ENCODE measurements at regions not wholly inside any gene's neighbourhood (a gene's known extent, or its start where the extent isn't known, plus 50 kb on each side); places are given as distances from the start of the nearest gene placed in this dataset.
A peak's percentile ranks its signal among the peaks of the same experiment; 100 is the strongest.

DNA sequence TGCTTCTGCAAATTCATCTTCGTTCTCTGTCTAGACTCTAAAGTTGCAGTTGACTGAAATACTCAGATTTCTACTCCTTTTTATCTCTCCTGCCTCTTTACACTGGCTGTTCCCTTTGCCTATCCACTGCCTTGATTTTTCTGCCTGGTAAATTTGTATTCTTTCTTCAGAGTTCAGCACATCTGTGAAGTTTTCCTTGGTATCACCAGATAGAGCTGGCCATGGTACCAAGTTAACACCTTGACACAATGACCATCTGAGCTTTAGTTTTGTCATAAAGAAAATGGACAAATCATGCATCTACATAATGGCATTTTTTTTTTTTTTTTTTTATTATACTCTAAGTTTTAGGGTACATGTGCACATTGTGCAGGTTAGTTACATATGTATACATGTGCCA lies 143.0 kb downstream of the PPP1R3A start:
- H3K9me3 ChIP-seq (ENCODE audit: low read length) = no peaks in the 10 kb centered on the region
- no peak overlapping the region for H3K4me3 ChIP-seq (ENCODE audit: low read length)
- H3K9me2 ChIP-seq (ENCODE audit: insufficient read depth, low read length) = no peaks in the 10 kb centered on the region
- TF ChIP-seq, protein P1, sequence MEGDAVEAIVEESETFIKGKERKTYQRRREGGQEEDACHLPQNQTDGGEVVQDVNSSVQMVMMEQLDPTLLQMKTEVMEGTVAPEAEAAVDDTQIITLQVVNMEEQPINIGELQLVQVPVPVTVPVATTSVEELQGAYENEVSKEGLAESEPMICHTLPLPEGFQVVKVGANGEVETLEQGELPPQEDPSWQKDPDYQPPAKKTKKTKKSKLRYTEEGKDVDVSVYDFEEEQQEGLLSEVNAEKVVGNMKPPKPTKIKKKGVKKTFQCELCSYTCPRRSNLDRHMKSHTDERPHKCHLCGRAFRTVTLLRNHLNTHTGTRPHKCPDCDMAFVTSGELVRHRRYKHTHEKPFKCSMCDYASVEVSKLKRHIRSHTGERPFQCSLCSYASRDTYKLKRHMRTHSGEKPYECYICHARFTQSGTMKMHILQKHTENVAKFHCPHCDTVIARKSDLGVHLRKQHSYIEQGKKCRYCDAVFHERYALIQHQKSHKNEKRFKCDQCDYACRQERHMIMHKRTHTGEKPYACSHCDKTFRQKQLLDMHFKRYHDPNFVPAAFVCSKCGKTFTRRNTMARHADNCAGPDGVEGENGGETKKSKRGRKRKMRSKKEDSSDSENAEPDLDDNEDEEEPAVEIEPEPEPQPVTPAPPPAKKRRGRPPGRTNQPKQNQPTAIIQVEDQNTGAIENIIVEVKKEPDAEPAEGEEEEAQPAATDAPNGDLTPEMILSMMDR (IDR thresholded peaks at IDR 0.05; ENCODE audit: poor library complexity, severe bottlenecking) = no peak
- TF ChIP-seq EP300 (conservative IDR thresholded peaks at IDR 0.05; ENCODE audit: poor library complexity, severe bottlenecking) = no peak
- TF ChIP-seq TAF1 (IDR thresholded peaks at IDR 0.05; ENCODE audit: low read depth) = no peak
- peak overlapping the region; percentile 25 for H3K9ac ChIP-seq (ENCODE audit: low read length)
- peak overlapping the region; percentile 83 for H3K27ac ChIP-seq (ENCODE audit: low read length)
- H3K27me3 ChIP-seq (ENCODE audit: insufficient read depth, low read depth, low read length) = no peaks in the 10 kb centered on the region
- no peaks in the 10 kb centered on the region for H3K79me2 ChIP-seq (replicated peaks; ENCODE audit: insufficient read depth, low read length)
- no peak overlapping the region for H2AFZ ChIP-seq (ENCODE audit: low read depth, low read length)
- H4K20me1 ChIP-seq (ENCODE audit: insufficient read depth) = no peaks in the 10 kb centered on the region
- H3F3A ChIP-seq (ENCODE audit: insufficient read depth, low read length, poor library complexity, severe bottlenecking) = no peaks in the 10 kb centered on the region
- H3K4me2 ChIP-seq (ENCODE audit: low read length) = no peak overlapping the region
- no peaks in the 10 kb centered on the region for H3K36me3 ChIP-seq (ENCODE audit: insufficient read depth, low read length)

DNA sequence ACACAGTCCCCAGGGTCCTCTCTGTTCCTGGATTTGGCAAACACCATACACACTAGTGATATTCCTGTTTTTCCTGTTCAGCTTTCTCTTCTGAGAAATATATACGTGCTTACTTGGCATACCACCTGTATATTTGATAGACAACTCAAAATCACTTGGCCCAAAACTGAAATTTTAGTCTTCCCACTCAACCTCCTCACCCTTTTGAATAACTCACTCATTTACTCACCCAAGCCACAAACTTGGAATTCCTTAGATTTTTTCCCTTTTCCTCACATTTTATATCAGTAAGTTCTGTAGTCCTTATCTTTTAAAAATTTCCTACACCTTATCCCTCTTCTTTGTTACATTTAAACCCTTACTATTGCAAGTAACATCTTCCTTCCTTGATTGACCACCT lies 143.4 kb downstream of the PPP1R3A start:
- no peaks in the 10 kb centered on the region for H3K36me3 ChIP-seq (ENCODE audit: insufficient read depth, low read length)
- H3K9me2 ChIP-seq (ENCODE audit: insufficient read depth, low read length) = no peaks in the 10 kb centered on the region
- no peaks in the 10 kb centered on the region for H3K79me2 ChIP-seq (replicated peaks; ENCODE audit: insufficient read depth, low read length)
- no peaks in the 10 kb centered on the region for H4K20me1 ChIP-seq (ENCODE audit: insufficient read depth)
- H3K9me3 ChIP-seq (ENCODE audit: low read length) = no peaks in the 10 kb centered on the region
- peak overlapping the region; percentile 25 for H3K9ac ChIP-seq (ENCODE audit: low read length)
- no peak overlapping the region for H3K4me3 ChIP-seq (ENCODE audit: low read length)
- no peak for TF ChIP-seq SMC3 (conservative IDR thresholded peaks at IDR 0.05; ENCODE audit: poor library complexity)
- no peak for TF ChIP-seq MXI1 (conservative IDR thresholded peaks at IDR 0.05; ENCODE audit: poor library complexity, severe bottlenecking)
- TF ChIP-seq RAD21 (conservative IDR thresholded peaks at IDR 0.05) = no peak
- TF ChIP-seq EZH2 (IDR thresholded peaks at IDR 0.05; ENCODE audit: borderline replicate concordance, insufficient read depth, low read length, poor library complexity, severe bottlenecking) = no peak
- no peak for TF ChIP-seq TAF1 (IDR thresholded peaks at IDR 0.05; ENCODE audit: low read depth)
- TF ChIP-seq, protein P2, sequence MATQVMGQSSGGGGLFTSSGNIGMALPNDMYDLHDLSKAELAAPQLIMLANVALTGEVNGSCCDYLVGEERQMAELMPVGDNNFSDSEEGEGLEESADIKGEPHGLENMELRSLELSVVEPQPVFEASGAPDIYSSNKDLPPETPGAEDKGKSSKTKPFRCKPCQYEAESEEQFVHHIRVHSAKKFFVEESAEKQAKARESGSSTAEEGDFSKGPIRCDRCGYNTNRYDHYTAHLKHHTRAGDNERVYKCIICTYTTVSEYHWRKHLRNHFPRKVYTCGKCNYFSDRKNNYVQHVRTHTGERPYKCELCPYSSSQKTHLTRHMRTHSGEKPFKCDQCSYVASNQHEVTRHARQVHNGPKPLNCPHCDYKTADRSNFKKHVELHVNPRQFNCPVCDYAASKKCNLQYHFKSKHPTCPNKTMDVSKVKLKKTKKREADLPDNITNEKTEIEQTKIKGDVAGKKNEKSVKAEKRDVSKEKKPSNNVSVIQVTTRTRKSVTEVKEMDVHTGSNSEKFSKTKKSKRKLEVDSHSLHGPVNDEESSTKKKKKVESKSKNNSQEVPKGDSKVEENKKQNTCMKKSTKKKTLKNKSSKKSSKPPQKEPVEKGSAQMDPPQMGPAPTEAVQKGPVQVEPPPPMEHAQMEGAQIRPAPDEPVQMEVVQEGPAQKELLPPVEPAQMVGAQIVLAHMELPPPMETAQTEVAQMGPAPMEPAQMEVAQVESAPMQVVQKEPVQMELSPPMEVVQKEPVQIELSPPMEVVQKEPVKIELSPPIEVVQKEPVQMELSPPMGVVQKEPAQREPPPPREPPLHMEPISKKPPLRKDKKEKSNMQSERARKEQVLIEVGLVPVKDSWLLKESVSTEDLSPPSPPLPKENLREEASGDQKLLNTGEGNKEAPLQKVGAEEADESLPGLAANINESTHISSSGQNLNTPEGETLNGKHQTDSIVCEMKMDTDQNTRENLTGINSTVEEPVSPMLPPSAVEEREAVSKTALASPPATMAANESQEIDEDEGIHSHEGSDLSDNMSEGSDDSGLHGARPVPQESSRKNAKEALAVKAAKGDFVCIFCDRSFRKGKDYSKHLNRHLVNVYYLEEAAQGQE (IDR thresholded peaks at IDR 0.05; ENCODE audit: borderline replicate concordance) = peak; percentile 22
- TF ChIP-seq, protein P1 (IDR thresholded peaks at IDR 0.05; ENCODE audit: poor library complexity, severe bottlenecking) = no peak
- H3F3A ChIP-seq (ENCODE audit: insufficient read depth, low read length, poor library complexity, severe bottlenecking) = no peaks in the 10 kb centered on the region
- peak overlapping the region; percentile 83 for H3K27ac ChIP-seq (ENCODE audit: low read length)
- no peaks in the 10 kb centered on the region for H3K27me3 ChIP-seq (ENCODE audit: insufficient read depth, low read depth, low read length)
- H3K4me2 ChIP-seq (ENCODE audit: low read length) = no peak overlapping the region
- no peak overlapping the region for H2AFZ ChIP-seq (ENCODE audit: low read depth, low read length)
